ENCODE measurements at regions not wholly inside any gene's neighbourhood (a gene's known extent, or its start where the extent isn't known, plus 50 kb on each side); places are given as distances from the start of the nearest gene placed in this dataset.
A peak's percentile ranks its signal among the peaks of the same experiment; 100 is the strongest.
"Not testable (repeated sequence)": the region's sequence is repeated elsewhere in the genome, so short reads cannot be mapped to it uniquely, and the experiment has no call there.

DNA sequence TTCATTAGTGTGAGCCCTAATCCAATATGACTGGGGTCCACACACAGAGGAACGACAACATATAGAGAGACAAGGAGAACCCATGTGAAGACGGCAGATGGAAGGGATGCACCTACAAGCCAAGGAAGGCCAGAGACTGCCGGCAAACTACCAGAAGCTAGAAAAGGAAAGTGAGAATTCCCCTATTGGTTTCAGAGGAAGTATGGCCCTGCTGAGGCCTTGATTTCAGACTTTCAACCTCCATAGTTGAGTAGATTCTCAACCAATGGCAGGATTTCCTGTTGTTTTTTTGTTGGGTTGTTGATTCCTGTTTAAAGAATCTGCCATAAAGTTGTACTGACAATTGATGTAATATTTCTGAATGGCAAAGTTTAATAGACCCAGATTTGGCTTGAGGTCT lies 241.5 kb downstream of the SATB2 start:
- DNase-seq (ENCODE audit: low read depth) = no peak

DNA sequence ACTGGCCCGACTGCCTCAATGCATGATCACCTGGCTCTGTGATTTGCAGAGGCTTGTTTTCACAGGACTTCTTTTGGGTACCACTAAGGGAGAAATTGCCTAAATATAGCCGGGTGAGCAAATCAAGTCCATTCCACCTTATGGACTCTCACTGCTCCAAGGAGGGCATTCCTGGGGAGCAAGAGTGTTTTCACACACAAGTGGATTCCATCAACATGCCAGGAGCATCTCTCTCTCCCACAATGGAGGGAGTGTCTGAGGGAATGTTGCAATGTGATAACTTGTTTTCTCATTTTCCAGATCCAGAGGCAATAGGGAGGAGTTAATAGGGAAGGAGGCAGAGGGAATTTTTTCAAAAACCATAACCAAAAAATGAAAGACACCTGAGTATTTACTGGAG lies 250.7 kb downstream of the SATB2 start:
- no peak for DNase-seq (ENCODE audit: low read depth)

DNA sequence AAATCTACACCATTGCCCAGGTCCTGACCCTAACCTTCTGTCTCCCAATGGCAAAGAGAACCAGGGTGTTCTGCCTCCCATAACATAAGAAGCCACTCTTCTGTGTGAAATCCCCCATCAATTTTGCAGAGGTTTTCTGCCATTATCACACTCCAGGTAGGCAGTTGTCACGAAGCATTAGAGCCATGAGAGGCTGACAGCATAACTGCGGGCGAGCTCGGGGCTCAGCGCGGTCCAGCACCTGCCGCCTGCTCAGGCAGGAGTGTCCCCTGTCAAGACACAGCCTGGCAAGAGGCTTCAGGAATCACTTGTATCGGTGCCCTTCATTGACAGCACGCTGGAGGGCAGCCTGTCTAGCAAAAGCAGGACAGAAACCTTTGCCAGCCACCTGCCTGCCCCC lies 251.2 kb downstream of the SATB2 start:
- no peak for DNase-seq (ENCODE audit: low read depth)

DNA sequence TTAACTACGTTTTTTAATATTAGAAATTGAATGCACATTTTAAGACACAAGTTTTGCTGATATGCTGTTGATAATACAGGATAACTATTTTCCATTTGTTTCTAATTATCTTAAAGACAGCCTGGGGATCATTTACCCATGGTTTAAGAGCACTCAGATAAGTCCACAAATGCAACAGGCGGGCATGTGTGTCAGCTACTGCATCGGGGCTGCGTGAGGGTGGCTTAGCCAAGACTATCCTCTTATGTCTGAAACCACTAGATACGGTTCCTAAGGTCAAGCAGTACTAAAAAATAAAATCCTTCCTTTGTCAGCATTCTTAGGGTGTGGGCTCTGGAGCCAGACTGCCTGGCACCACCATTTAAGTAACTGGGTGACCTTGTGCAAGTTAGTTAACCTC lies 254.8 kb downstream of the SATB2 start:
- DNase-seq (ENCODE audit: low read depth) = no peak

DNA sequence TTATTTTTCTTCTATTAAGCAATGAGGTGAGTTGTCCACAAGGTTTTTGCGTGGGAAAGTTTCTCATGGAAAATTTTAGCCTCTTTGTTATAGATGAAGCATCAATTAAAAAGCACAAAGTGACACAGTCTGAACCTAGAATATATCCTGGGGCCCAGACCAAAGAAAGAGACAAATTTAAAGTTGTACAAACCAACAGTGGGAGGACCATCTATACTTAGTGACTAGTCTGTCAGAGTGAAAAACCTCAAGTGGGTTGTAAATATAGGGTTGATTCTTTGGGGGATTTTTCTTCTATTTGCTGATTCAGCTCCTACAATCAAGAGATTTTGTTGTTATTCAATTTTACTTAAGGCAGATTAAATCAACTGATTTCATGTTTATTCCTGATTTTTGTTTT lies 256.2 kb downstream of the SATB2 start:
- no peak for DNase-seq (ENCODE audit: low read depth)

DNA sequence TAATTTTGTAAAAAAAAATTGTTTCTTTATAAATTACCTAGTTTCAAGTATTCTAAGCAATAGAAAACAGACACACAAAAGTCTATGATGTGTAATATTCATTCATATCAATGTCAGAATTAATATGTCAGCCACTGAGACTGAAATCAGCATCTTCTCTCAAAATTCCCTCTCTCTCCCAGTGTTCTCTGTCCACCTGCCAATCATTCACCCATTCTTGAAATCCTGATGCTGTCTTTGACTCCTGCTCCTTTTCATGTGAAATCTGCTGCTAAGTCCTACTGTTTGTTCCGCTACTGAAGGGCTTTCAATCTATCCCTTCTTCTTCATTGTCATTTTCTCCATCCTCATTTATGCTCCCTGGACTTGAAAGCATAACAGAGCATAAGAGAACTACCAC lies 257.9 kb downstream of the SATB2 start:
- DNase-seq (ENCODE audit: low read depth) = no peak

DNA sequence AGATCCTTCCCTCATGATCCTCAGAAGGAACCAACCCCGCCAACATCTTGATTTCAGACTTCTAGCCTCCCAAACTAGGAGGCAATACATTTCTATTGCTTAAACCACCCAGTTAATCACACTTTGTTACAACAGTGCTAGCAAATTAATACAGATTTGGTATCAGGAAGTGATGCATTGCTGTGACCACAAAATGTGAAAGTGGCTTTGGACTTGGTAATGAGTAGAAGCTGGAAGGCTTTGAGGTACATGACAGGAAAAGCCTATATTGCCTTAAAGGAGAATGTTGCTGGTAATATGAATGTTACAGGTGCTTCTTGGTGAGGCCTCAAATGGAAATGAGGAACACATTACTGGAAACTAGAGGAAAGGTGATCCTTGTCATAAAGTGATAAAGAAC lies 260.3 kb downstream of the SATB2 start:
- peak; percentile 6 for DNase-seq (ENCODE audit: low read depth)

DNA sequence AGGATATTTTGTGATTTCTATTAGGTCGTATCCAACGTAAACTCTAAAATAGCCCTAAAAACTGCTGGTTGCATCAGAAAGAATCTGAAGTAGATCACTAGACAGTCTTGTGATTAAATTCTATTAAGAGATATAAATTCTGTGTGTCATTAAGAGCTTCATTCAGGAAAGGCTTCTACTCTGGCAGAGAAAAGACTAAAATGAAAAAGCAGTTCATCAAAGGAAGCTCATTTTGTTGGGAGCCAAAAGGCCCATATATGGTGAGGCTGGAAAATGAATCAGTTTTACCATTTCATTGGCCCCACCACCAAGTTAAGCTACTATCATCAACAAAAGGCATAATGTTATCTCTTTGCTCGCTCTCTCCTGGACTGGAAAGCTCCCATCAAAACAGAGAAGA lies 261.1 kb downstream of the SATB2 start:
- no peak for DNase-seq (ENCODE audit: low read depth)

DNA sequence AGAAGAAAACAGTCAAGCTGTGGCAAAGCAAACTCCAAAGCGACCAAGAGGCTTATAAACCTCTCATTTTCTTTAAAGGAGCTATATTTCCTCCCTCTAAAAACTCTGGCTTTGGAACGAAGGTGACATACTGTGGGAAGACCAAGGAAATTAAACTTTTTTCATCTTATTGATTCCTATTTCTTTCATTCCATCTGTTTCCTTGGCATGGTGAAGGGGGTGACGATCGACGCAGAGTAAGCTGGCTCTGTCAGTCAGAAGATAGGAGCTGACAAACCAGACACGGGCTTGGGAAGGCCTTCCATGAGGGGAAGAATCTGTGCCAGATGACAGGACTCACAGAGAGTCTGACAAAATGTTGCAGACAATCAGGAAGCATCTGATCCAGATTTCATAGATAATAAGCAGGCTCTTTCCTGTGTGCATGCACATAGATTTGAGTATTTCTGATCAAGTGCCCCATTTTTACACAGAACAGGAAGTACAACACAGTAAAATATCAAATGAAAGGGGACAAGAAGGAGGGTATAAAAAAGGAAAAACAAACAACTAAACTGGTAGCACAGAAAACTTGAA lies 261.7 kb downstream of the SATB2 start:
- no peak for DNase-seq (ENCODE audit: low read depth)

DNA sequence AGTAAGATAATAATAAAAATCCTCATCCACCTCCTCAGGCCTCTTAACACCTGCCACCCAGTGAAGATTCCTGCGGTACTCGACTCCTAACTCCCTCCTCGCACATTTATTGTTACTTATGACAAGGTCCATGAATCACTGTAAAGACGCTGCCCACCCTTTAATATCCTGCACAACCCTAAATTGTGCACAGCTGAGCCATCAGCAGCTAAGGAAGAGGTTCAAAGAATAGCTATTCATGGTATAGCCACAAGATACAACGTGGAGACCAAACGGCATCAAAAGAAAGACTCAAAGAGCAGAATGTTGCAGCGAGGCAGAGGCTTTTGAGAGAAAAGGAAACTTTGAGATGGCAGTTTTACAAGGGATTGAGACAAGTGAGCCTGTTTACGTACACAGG lies 266.3 kb downstream of the SATB2 start:
- no peak for DNase-seq (ENCODE audit: low read depth)

DNA sequence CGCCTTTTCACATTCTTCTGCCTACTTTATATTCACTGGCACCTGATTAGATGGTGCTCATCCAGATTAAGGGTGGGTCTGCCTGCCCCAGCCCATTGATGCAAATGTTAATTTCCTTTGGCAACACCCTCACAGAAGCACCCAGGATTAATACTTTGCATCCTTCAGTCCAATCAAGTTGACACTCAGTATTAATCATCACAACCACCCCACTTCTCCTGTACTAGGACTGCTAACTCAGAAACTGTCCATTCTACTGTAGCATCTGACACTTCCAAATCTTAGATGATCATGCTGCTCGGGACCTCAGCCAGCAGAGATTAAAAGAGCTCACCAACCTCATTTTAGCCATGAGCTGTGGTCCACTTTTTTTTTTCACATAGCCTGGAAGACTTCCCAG lies 268.5 kb downstream of the SATB2 start:
- DNase-seq (ENCODE audit: low read depth) = no peak

DNA sequence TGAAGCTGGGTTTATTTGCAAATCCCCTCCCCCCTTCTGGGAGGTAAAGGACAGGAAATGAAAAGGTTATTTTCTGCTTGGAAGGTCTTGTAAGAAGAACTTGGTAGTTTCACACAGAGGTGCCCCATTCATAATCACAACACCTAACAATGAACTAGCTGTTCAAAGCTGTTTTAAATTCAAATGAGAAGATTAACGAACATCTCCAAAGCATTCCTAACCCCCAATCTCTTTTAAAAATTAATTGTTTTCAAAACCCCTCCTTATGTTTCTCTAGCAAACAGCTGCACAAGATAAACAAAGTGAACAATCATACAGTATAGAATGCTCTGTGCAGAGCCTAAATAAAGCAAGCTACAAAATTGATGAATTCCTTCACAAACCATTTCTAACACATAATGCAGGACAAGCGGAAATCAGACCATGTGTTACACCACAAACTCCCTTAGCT lies 271.4 kb downstream of the SATB2 start:
- no peak for DNase-seq (ENCODE audit: low read depth)

DNA sequence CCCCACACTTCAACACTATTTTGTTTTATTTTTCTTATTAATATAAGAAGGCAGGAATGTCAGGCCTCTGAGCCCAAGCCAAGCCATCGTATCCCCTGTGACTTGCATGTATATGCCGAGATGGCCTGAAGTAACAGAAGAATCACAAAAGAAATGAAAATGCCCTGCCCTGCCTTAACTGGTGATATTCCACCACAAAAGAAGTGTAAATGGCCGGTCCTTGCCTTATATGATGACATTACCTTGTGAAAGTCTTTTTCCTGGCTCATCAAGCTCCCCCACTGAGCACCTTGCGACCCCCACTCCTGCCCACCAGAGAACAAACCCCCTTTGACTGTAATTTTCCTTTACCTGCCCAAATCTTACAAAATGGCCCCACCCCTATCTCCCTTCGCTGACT lies 272.6 kb downstream of the SATB2 start:
- DNase-seq (ENCODE audit: low read depth) = not testable (repeated sequence)

DNA sequence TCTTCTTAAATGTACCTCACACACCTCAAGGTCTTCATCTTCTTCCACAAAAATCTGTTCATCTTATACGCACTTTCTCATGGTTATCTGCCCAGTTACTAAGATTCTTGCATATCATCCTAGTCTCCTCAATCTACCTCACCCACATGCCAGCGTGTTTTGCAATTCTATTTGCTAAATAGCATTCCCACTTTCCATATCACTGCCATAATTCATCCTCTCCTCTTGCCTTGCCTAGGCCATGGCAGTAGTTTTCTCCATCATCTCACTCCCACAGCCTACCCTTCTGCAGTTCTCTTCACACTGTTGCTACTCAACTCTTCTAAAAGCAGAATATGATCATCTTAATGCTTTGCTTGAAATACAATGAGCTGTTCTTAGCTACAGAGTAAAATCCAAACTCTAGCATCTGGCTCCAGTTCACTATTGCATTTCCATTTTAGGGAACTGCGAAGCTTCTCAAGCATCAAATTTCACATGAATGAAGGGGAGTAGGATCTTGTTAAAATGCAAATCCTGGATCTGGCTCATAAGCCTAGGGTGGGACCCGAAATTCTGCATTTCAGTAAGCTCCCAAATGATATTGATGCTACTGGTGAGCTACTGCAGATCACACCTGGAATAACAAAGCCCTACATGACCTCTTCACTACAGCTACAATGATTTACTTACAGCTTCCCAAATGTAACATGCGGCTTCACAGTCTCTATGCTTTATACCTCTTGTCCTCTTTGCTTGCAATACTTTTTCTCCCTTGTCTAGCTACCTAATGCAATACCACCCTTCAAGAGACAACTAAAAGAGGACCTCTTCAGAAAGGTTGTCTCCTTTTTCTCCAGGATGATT lies 293.9 kb downstream of the SATB2 start:
- no peak for DNase-seq (ENCODE audit: low read depth)

DNA sequence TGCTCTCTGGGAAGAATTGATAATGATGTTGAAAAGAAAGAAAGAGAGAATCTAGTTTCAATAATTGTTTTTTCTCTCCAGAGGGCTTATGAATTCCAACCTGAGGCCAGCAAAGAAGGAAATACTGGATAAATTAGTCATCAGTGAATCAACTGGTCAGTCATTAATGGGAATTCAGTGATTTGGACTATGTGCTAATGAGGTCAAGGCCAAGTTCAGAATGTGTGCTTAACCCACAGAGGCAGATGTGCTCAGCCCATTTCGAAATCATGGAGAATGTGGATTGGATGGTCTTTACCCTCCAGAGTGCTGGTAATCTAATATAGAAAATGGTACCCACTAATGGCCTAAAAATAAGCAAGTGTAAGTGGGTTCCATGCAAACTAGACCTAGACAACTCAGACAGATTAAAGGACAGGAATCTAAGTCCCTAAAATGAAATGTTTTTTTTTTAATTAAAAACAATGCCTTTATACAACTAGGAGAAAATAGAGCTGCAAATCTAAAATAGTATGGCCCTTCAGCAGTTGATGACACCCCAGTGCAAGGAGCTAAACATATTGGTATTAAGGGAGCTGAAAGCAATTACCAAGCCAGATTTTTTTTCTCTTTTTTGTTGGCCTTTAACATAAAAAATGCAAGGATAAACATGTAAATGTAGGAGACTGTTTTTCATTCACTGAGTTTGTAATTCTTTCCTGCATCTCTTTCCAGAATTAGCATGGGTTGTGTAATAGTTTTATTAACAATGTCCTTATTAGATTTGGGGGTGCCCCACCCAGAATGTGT lies 296.9 kb downstream of the SATB2 start:
- peak; percentile 93 for DNase-seq (ENCODE audit: low read depth)

DNA sequence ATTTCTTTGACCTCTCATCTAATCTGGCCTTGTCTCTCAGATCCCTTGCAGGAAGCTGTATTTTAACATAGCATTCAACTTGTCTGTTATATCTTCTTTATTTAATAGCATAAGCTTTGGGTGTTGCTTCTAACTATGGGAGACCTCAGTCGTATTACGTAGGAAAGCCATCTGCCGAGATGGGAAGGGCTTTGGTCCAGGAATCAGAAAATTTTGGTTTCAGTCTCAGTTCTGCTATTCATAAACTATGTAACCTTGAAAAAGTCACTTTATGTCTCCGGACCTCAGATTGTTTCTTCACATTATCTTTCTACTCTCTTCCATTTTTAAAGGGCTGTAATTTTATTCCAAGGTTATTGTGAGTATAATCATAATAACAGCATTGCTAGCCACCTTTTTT lies 297.7 kb downstream of the SATB2 start:
- peak; percentile 4 for DNase-seq (ENCODE audit: low read depth)

DNA sequence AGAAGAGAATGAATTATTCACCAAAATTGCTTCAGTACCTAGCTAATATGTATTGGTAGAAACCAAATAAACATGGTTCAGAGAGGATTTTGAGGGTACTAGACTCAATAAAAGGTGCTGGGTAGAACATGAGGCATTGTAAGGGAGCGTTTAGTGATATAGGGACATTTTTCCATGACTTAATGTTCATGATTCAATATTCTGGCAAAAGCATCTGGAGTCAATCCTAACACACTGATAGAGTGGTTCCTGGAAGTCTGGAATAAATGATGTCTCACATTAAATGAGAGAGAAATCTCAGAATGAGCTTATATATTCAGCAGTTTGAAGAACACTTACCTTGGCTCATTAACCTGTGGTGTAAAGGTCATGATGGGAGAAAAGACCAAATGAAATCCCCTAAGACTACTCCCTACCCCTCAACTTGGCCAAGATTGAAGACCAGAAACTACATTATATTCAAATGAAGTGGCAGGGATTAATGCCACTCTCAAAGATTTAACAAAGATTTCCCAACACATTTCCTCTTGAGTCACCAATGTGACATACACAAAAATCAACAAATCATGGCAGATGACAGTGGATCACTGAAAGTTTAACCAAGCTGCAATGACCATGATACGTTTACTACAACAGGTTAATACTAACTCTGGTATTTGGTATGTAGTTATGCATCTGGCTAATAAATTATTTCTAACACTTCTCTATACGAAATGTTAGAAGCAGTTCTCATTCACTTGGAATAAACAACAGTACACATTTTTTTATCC lies 309.5 kb downstream of the SATB2 start:
- peak; percentile 23 for DNase-seq (ENCODE audit: low read depth)

DNA sequence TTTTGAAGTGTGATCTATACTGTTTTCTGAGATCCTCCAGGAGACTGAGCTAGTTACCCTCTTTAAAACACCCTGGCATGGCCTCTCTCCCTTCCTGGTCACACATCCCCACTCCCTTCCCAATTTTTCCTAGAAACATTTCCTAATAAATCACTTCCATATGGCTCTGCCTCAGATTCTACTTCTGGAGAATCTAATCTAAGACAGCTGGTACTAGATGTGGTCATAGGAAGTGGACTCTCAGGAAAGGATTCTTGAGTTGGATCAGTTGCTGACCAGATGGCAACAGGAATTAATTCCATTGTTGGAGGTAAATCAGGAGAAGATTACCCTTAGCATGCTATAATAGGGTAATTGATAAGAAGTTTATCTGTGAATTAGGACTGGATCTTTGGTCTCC lies 310.5 kb downstream of the SATB2 start:
- DNase-seq (ENCODE audit: low read depth) = peak; percentile 65

DNA sequence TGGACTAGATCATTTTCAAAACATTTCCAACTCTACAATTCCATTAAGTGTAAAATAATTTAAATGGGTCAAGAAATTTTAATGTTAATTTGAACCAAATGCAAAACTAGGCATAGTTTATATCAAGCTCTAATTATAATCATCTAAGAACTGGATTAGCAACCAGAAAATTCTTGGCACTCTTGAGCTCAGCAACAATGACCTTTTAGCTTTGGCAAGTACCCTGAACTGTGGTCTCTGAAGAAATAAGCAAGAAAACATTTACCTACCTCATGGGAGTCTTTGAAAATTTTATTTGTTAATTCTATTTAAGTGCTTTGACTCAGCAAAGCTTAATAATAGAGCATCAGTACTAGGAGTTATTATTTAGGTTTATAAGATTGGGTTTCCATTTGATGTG lies 313.2 kb downstream of the SATB2 start:
- no peak for DNase-seq (ENCODE audit: low read depth)

DNA sequence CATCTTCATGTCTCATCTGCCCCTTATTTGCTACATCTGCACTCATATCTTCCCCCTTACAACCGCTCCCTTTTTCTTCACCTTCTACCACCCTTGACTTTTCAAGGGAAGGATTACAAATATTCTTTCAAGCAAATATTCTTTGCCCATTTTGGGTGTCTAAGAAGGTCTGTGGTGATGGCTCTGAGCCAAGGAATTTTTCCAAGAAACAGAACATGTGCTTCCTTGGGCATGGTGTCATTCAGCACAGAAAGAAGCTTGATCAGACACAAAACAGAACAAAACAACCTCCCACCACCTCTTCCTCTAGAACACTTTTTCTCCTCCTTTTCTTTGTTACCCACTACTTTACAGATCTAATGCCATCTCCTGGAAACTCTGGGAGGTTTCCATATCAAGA lies 313.7 kb downstream of the SATB2 start:
- no peak for DNase-seq (ENCODE audit: low read depth)

DNA sequence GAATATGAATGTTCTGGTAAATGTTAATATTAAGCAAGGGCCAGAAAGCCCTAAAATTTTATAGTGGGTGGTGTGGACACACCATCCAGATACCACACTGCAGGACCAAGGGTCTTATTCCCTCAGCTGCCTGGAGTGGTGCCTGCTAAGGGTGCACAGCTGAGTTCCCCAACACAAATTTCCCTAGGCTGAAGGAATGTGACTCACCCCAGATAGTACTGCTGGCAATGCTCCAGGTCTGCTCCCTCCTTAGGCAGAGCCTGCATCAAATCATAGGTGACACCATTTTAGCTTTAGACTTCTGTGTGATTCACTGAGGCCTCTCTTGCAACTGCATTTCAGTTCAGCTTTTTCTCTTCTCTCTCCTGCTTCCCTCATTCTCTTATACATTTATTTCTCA lies 321.1 kb downstream of the SATB2 start:
- peak; percentile 80 for DNase-seq (ENCODE audit: low read depth)

DNA sequence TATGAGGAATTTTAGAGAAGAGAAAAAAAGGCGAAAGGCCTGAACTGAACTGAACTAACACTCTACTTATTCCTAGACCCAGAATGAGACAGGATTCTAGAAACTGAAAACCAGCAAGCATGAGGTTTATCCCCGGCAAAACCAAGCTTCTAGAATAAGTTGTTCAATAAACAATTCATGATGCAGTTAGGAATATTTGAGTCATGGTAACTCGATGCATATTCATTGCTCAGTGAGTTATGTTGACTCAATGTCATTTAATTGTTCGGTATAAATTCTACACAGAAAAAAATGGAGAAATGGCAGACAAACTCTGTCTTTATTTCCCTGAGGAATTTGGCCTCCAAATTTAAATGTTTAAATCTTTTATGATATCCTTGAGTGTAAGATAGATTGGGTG lies 321.5 kb downstream of the SATB2 start:
- DNase-seq (ENCODE audit: low read depth) = no peak

All from HS-5 (cell line).